HEK293T (cell line): ENCODE measurements at regions not wholly inside any gene's neighbourhood (a gene's known extent, or its start where the extent isn't known, plus 50 kb on each side); places are given as distances from the start of the nearest gene placed in this dataset.

Experiments
- BHLHE40 ChIP-seq: fragments of 450-650 bp; IDR thresholded peaks from 2 replicates; pipeline ENCODE4 v1.6.1; 2016; ENCODE audit warnings: mild to moderate bottlenecking, moderate library complexity, borderline replicate concordance
- CTBP1 ChIP-seq: fragments of 450-650 bp; IDR thresholded peaks from 2 replicates; pipeline ENCODE4 v1.6.1; 2016; ENCODE audit warnings: borderline replicate concordance
- ELF4 ChIP-seq: fragments of 450-650 bp; IDR thresholded peaks from 2 replicates; pipeline ENCODE4 v1.6.1; 2017; ENCODE audit warnings: antibody characterized with exemption
- L3MBTL2 ChIP-seq: fragments of 450-650 bp; conservative IDR thresholded peaks from 2 replicates; pipeline ENCODE4 v1.6.1; 2016; ENCODE audit warnings: mild to moderate bottlenecking
- NFRKB ChIP-seq: fragments of 450-650 bp; IDR thresholded peaks from 2 replicates; pipeline ENCODE4 v1.6.1; 2016; ENCODE audit warnings: mild to moderate bottlenecking, moderate library complexity
- PKNOX1 ChIP-seq: fragments of 450-650 bp; IDR thresholded peaks from 2 replicates; pipeline ENCODE4 v1.6.1; 2016
- SP1 ChIP-seq: fragments of 450-650 bp; IDR thresholded peaks from 2 replicates; pipeline ENCODE4 v1.6.1; 2017
- SUZ12 ChIP-seq: fragments of 450-650 bp; IDR thresholded peaks from 2 replicates; pipeline ENCODE4 v1.6.1; 2016; ENCODE audit warnings: mild to moderate bottlenecking
- ZNF384 ChIP-seq: fragments of 450-650 bp; IDR thresholded peaks from 2 replicates; pipeline ENCODE4 v1.6.1; 2016

- TF ChIP-seq PKNOX1: no peak
- TF ChIP-seq SUZ12: no peak
- TF ChIP-seq ZNF384: no peak
- TF ChIP-seq BHLHE40: no peak
- TF ChIP-seq NFRKB: no peak
- TF ChIP-seq CTBP1: no peak
- no peak for TF ChIP-seq SP1
- no peak for TF ChIP-seq L3MBTL2
- TF ChIP-seq ELF4: no peak
These were observed 206.2 kb upstream of the IRX5 start for GRCh38 chr16:54724346-54724925.
